Skin of body (tissue), 1 donor: ENCODE measurements at regions not wholly inside any gene's neighbourhood (a gene's known extent, or its start where the extent isn't known, plus 50 kb on each side); places are given as distances from the start of the nearest gene placed in this dataset.
"Not testable (repeated sequence)": the region's sequence is repeated elsewhere in the genome, so short reads cannot be mapped to it uniquely, and the experiment has no call there.

Source experiments
- DNase-seq: peaks from one replicate; lab custom pipeline; 2025; lab: John Stamatoyannopoulos, UW

GRCh38 chr18:28736951-28737350 lies 560.0 kb upstream of the CDH2 start:
- DNase-seq = no peak

GRCh38 chr18:28736223-28736622 lies 559.3 kb upstream of the CDH2 start:
- no peak for DNase-seq

GRCh38 chr18:28735731-28736130 lies 558.8 kb upstream of the CDH2 start:
- DNase-seq = no peak

GRCh38 chr18:28729321-28729720 lies 552.4 kb upstream of the CDH2 start:
- no peak for DNase-seq

GRCh38 chr18:28728891-28729290 lies 552.0 kb upstream of the CDH2 start:
- DNase-seq = no peak

GRCh38 chr18:28727189-28727588 lies 550.3 kb upstream of the CDH2 start:
- DNase-seq = not testable (repeated sequence)

GRCh38 chr18:28725876-28726275 lies 548.9 kb upstream of the CDH2 start:
- DNase-seq = no peak

- no peak for DNase-seq
Observed at GRCh38 chr18:28723506-28723905, 546.6 kb upstream of the CDH2 start.

GRCh38 chr18:28718696-28719095 lies 541.8 kb upstream of the CDH2 start:
- no peak for DNase-seq

- no peak for DNase-seq
Observed at GRCh38 chr18:28716338-28716737, 539.4 kb upstream of the CDH2 start.

- no peak for DNase-seq
Observed at GRCh38 chr18:28715206-28715605, 538.3 kb upstream of the CDH2 start.

- no peak for DNase-seq
Observed at GRCh38 chr18:28714498-28714897, 537.6 kb upstream of the CDH2 start.

- no peak for DNase-seq
Observed at GRCh38 chr18:28712796-28713425, 536.0 kb upstream of the CDH2 start.

- DNase-seq = no peak
Observed at GRCh38 chr18:28712172-28712571, 535.2 kb upstream of the CDH2 start.

GRCh38 chr18:28711096-28711495 lies 534.2 kb upstream of the CDH2 start:
- no peak for DNase-seq

- no peak for DNase-seq
Observed at GRCh38 chr18:28707006-28707405, 530.1 kb upstream of the CDH2 start.

- no peak for DNase-seq
Observed at GRCh38 chr18:28706397-28706796, 529.5 kb upstream of the CDH2 start.

GRCh38 chr18:28705482-28705881 lies 528.6 kb upstream of the CDH2 start:
- no peak for DNase-seq

GRCh38 chr18:28692337-28692736 lies 515.4 kb upstream of the CDH2 start:
- DNase-seq = no peak

- DNase-seq = no peak
Observed at GRCh38 chr18:28691496-28691840, 514.5 kb upstream of the CDH2 start.

- no peak for DNase-seq
Observed at GRCh38 chr18:28690836-28691495, 514.0 kb upstream of the CDH2 start.

GRCh38 chr18:28690100-28690499 lies 513.2 kb upstream of the CDH2 start:
- DNase-seq = no peak

- DNase-seq = no peak
Observed at GRCh38 chr18:28689588-28689987, 512.7 kb upstream of the CDH2 start.
